NCI-H2107 (cell line): ENCODE measurements at regions not wholly inside any gene's neighbourhood (a gene's known extent, or its start where the extent isn't known, plus 50 kb on each side); places are given as distances from the start of the nearest gene placed in this dataset.

Source experiments
- DNase-seq: peaks from one replicate; lab custom pipeline; 2025; lab: John Stamatoyannopoulos, UW

GRCh38 chr6:167494698-167495435 lies 170.0 kb downstream of the TTLL2 start:
- no peak for DNase-seq

DNA sequence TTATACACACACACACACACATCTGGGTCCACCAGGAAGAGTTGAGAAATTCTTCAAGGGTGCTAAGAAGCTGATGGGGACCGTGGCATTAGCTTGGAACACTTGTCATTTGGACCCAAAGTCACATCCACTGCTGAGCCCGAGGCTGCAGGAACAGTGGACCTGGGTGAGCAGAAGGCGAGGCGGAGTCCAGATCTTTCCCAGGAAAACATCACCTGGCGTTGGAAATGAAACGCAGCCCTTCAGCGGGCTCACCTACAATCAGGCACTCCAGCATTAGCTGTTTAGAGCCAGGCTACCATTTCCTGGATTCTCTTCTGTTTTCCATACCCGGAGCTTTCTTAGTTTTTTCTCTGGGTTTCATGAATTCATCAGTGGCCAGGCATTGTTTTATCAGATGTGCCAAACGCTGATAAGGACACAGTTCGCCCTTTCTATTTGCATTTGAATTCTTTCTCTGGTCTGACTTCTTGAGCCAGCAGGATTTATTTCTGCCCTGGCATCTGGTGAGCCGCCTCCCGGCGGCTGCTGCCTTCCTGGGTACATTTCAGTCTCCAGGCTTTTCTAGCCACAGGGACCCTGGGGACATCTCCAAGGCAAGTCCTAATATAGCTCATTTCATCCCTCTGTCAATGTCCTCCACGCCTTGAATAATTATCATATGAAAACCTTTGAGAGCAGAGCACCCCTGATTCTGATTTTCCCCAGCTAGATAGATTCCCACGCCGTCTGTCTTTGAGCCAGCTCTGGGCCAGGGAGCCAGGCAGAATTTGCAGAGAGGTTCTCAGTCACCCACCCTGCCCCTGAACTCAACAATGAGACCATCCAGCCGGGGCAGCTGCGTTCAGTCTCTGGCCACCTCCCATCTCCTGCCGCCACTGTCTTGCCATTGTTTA lies 170.9 kb downstream of the TTLL2 start:
- no peak for DNase-seq

DNA sequence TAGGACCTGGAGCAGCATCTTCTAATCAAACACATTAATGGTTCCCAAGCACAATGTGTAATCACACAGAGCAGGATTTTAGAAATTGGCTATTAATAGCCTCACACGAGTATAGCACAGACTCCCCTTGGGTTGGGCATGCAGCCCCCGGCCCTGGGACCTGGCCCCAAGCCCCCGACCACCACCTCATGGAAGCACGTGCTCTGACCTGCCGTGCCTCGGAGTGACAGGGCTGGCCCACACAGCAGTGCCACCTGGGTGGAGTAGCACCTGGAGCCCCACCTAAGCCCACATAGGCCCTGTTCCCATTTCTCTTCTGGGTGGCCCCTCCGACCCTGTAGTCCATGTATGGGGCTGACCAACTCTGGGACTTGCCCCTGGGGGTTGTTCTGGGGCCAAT lies 171.8 kb downstream of the TTLL2 start:
- no peak for DNase-seq

DNA sequence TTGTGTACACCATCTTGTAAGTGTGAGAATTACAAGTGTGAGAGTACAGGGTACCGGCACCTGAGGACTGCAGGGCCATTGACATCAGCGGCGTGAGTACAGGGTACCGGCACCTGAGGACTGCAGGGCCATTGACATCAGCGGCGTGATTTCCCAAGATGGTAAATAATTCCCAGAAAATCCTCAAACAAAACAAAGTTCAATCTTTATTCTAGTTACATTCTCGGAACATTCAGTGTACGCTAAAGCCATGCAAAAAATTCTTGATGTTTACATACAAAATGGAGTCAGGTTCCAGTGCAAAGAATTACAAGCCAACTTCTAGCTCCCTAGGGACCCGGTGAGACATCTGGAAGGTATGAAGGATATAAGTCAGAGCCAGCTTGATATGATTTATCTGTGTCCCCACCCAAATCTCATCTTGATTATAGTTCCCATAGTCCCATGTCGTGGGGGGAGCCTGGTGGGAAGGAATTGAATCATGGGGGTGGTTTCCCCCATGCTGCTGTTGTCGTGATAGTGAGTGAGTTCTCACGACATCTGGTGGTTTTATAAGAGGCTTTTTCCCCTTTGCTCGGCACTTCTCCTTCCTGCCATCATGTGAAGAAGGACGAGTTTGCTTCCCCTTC lies 172.7 kb downstream of the TTLL2 start:
- DNase-seq = no peak

- DNase-seq = no peak
Measured at GRCh38 chr6:167499161-167499660, 174.3 kb downstream of the TTLL2 start.

GRCh38 chr6:167500961-167501360 lies 176.1 kb downstream of the TTLL2 start:
- DNase-seq = no peak

GRCh38 chr6:167501831-167502385 lies 177.0 kb downstream of the TTLL2 start:
- DNase-seq = no peak

DNA sequence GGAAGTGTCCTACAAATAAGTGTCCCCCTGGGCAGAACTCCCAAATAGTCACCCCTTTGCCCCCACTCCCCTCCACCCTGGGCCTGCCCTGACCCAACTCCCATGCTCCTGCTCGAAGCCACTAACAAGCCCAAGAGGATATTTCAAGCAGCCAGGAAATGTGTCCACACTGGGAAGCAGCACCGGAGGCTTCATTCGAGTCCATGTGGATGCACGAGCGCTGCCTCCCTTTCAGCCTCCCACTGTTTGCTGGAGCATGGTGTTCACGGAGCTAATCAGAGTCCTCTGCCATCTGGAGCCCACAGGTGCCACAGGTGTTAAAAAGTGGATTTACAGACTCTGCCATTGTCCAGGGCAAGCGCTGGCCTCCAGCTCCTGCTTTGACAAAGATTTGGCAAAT lies 177.6 kb downstream of the TTLL2 start:
- DNase-seq = no peak

- DNase-seq = no peak
Measured at GRCh38 chr6:167504385-167504961, 179.6 kb downstream of the TTLL2 start.

GRCh38 chr6:167505199-167505598 lies 180.3 kb downstream of the TTLL2 start:
- DNase-seq = no peak

GRCh38 chr6:167505782-167506181 lies 180.9 kb downstream of the TTLL2 start:
- DNase-seq = no peak

DNA sequence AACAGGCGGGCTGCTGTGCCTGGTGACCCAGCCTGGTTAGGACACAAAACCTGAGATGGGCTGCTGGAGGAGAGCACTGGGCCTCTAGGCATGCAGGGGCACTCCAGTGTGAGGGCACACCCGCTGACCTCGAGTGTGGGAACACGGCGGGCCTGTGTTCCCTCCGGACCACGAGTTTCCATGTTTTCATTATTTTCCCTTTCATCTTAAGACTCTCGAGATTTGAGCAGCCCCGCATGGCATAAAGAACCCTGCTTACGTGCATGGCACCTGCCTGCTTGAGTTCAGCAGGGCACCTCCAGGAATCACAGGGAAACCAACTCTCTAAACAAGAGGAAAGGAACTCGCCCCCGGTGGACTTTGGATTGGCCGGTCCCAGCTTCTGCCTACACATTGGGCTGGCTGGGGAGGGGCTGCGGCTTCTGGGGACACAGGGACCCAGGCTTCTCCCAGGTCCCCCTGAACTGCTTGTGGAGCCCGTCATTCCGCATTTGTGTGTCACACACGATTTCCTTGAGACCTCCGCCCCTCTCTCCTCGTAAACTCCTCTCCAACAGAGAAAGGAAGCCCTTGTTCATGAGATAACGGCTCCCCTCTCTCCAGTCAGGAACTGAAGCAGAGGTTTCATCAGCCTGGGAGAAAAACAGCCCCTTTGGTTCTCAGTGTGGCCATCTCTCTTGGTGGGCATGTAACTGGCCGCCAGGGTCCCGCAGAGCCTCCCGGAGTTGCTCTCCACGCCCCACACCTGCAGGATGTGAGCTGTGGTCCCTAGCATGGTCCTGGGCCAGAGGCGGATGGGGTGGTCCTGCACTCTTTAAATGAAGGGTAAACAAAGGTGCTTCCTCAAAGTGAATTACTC lies 181.8 kb downstream of the TTLL2 start:
- DNase-seq = no peak

- no peak for DNase-seq
Measured at GRCh38 chr6:167507376-167507945, 182.6 kb downstream of the TTLL2 start.

- DNase-seq = no peak
Measured at GRCh38 chr6:167508919-167509852, 184.3 kb downstream of the TTLL2 start.

GRCh38 chr6:167509853-167510220 lies 185.0 kb downstream of the TTLL2 start:
- DNase-seq = no peak

- peak; percentile 54 for DNase-seq
Measured at GRCh38 chr6:167510648-167511047, 185.8 kb downstream of the TTLL2 start.

GRCh38 chr6:167512696-167513375 lies 187.9 kb downstream of the TTLL2 start:
- DNase-seq = no peak

DNA sequence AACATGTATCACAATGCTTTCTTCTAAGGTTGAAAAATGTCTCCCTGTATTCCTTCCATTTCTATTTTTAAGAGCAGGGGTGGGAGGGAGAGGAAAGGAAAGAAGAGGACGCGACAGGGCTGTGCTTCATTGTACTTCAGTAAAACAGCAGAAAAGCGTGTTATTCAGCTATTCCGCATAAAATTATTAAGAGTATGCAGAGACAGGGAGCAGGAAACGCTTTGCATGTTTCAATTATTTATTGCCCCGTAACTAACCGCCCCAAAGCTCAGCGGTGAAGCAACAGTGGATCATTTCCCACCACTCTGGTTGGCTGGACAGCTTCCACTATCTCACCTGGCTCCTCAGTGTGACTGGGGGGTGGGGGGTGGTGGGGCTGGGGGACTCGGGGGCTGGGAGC lies 188.9 kb downstream of the TTLL2 start:
- no peak for DNase-seq

GRCh38 chr6:167514524-167514923 lies 189.6 kb downstream of the TTLL2 start:
- DNase-seq = no peak
